ENCODE measurements at regions not wholly inside any gene's neighbourhood (a gene's known extent, or its start where the extent isn't known, plus 50 kb on each side); places are given as distances from the start of the nearest gene placed in this dataset.

DNA sequence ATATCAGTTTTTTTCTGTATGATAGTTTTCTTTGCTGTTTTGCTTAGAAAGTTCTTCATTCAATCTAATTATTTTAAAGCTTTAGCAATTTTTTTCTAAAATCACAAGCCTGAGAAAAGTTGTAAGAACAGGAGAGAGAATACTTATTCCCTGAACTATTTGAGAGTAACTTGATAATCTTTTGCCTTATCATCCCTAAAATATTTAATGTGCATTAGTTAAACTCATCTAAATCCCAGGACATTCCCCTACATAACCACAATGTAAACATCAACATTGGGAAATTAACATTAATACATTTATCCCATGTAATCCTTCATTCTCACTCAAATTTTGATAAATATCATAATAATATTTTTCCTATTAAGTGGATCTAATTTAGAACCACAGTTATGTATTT, 241.8 kb downstream of the CD109 start:
- TF ChIP-seq, protein P1, sequence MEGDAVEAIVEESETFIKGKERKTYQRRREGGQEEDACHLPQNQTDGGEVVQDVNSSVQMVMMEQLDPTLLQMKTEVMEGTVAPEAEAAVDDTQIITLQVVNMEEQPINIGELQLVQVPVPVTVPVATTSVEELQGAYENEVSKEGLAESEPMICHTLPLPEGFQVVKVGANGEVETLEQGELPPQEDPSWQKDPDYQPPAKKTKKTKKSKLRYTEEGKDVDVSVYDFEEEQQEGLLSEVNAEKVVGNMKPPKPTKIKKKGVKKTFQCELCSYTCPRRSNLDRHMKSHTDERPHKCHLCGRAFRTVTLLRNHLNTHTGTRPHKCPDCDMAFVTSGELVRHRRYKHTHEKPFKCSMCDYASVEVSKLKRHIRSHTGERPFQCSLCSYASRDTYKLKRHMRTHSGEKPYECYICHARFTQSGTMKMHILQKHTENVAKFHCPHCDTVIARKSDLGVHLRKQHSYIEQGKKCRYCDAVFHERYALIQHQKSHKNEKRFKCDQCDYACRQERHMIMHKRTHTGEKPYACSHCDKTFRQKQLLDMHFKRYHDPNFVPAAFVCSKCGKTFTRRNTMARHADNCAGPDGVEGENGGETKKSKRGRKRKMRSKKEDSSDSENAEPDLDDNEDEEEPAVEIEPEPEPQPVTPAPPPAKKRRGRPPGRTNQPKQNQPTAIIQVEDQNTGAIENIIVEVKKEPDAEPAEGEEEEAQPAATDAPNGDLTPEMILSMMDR (IDR thresholded peaks at IDR 0.05): no peak
- TF ChIP-seq POLR2A (IDR thresholded peaks at IDR 0.05): no peak
